Esophagus muscularis mucosa (tissue), 4 donors: ENCODE measurements at regions not wholly inside any gene's neighbourhood (a gene's known extent, or its start where the extent isn't known, plus 50 kb on each side); places are given as distances from the start of the nearest gene placed in this dataset.

Experiments
- DNase-seq: peaks from one replicate; pipeline ENCODE4 v3.0.0-alpha.2; 2017; ENCODE audit errors: extremely low spot score
- H3K27ac ChIP-seq, 4 donors: fragments of 200-600 bp; sonication (generic); replicated peaks in 1 of 4; 1 replicate in 3 of 4; 2 replicates in 1 of 4; pipeline ENCODE4 v1.5.1; 2016 to 2019; ENCODE audit warnings: mild to moderate bottlenecking in 1 of 4
- H3K27me3 ChIP-seq, 4 donors: fragments of 200-600 bp; sonication (generic); one replicate each; pipeline versions ENCODE4 v1.5.1 to v1.6.0; 2016 to 2019
- H3K36me3 ChIP-seq, 4 donors: fragments of 200-600 bp; sonication (generic); one replicate each; pipeline ENCODE4 v1.5.1; 2016 to 2019
- H3K4me1 ChIP-seq, 4 donors: fragments of 200-600 bp; sonication (generic); one replicate each; pipeline ENCODE4 v1.5.1; 2016 to 2019
- H3K4me3 ChIP-seq, 4 donors: fragments of 200-600 bp; sonication (generic); 1 replicate in 2 of 4; 2 replicates in 2 of 4; pipeline ENCODE4 v1.5.1; 2016 to 2019; ENCODE audit warnings: mild to moderate bottlenecking in 4 of 4, moderate library complexity in 1 of 4
- H3K9me3 ChIP-seq, 4 donors: fragments of 200-600 bp; sonication (generic); 1 replicate in 3 of 4; 2 replicates in 1 of 4; pipeline ENCODE4 v1.5.1; 2016 to 2019
- CTCF ChIP-seq, 3 experiments: fragments of 200-600 bp in 2 of 3; fragments of 450-650 bp in 1 of 3; sonication (generic) in 2 of 3; IDR thresholded peaks; one replicate each; pipeline ENCODE4 v1.5.1; 2017 to 2019; ENCODE audit warnings: antibody characterized with exemption in 3 of 3, mild to moderate bottlenecking in 2 of 3, moderate library complexity in 1 of 3
- EP300 ChIP-seq: sonication (generic); formaldehyde crosslinking; IDR thresholded peaks from one replicate; pipeline ENCODE4 v1.6.1; 2017; ENCODE audit warnings: antibody characterized with exemption
- POLR2A ChIP-seq: fragments of 450-650 bp; IDR thresholded peaks from one replicate; pipeline ENCODE4 v1.6.1; 2017; ENCODE audit warnings: antibody characterized with exemption, moderate library complexity, mild to moderate bottlenecking, low read depth
- POLR2AphosphoS5 ChIP-seq, 2 donors: sonication (generic); formaldehyde crosslinking; IDR thresholded peaks; one replicate each; pipeline ENCODE4 v1.6.1; 2017; ENCODE audit warnings: antibody characterized with exemption in 2 of 2
- WGBS: methylation state at CpG from one replicate; pipeline ENCODE4 v1.1.5; 2018; 5-methylcytosine and 5-hydroxymethylcytosine counted together
- intact Hi-C: fragments of 100-400 bp; cut with DNase I; formaldehyde crosslinking; loops from one replicate; pipeline ENCODE4 v1.15.1; 2023

GRCh38 chr22:47298017-47298785 is 535.8 kb downstream of the TBC1D22A start:
- no peaks in the 10 kb centered on the region for H3K36me3 ChIP-seq
- H3K27ac ChIP-seq, result no peak overlapping the region
- no peaks in the 10 kb centered on the region for H3K9me3 ChIP-seq
- 88% methylated on average over 8 of the region's 10 CpGs for WGBS
- H3K27me3 ChIP-seq, result peaks cover 0 to 38% (median 0%) of the 10 kb centered on the region in 4 donors
- TF ChIP-seq EP300 (no peak), POLR2AphosphoS5 (IDR thresholded peaks at IDR 0.05) (no peak), CTCF (IDR thresholded peaks at IDR 0.05) (no peak), POLR2A (no peak)
- intact Hi-C loops, result no loop called here
- H3K4me3 ChIP-seq, result no peak overlapping the region
- H3K4me1 ChIP-seq, result peaks cover 0 to under 1% (median 0%) of the 10 kb centered on the region in 4 donors
- DNase-seq, result no peak

- H3K36me3 ChIP-seq, result no peaks in the 10 kb centered on the region
- intact Hi-C loops, result no loop called here
- H3K4me3 ChIP-seq, result no peak overlapping the region
- H3K27ac ChIP-seq, result no peak overlapping the region
- peak; percentile 89 for DNase-seq
- WGBS, result 86% methylated on average over 20 of the region's 20 CpGs
- no peaks in the 10 kb centered on the region for H3K9me3 ChIP-seq
- peaks cover 0 to 8% (median 7%) of the 10 kb centered on the region in 4 donors for H3K4me1 ChIP-seq
- TF ChIP-seq POLR2A (no peak), EP300 (no peak), POLR2AphosphoS5 (IDR thresholded peaks at IDR 0.05) (no peak), CTCF (IDR thresholded peaks at IDR 0.05) (no peak)
- H3K27me3 ChIP-seq, result peaks cover 0 to 38% (median 0%) of the 10 kb centered on the region in 4 donors
Observed at GRCh38 chr22:47297261-47298016, 535.0 kb downstream of the TBC1D22A start.

- 63% methylated on average over 23 of the region's 25 CpGs for WGBS
- peak; percentile 74 for DNase-seq
- TF ChIP-seq CTCF (IDR thresholded peaks at IDR 0.05), result no peak
Observed at GRCh38 chr22:47296405-47297260, 534.2 kb downstream of the TBC1D22A start.

GRCh38 chr22:47295982-47296381 is 533.5 kb downstream of the TBC1D22A start:
- TF ChIP-seq POLR2AphosphoS5 (IDR thresholded peaks at IDR 0.05) (no peak), CTCF (IDR thresholded peaks at IDR 0.05) (no peak), EP300 (no peak), POLR2A (no peak)
- H3K27me3 ChIP-seq, result peaks cover 0 to 38% (median 0%) of the 10 kb centered on the region in 4 donors
- intact Hi-C loops, result no loop called here
- 69% methylated on average over 7 of the region's 10 CpGs for WGBS
- H3K36me3 ChIP-seq, result no peaks in the 10 kb centered on the region
- DNase-seq, result peak; percentile 78
- H3K4me3 ChIP-seq, result no peak overlapping the region
- H3K27ac ChIP-seq, result no peak overlapping the region
- peaks cover 0 to 17% (median 16%) of the 10 kb centered on the region in 4 donors for H3K4me1 ChIP-seq
- no peaks in the 10 kb centered on the region for H3K9me3 ChIP-seq

More at GRCh38 chr22:47296405-47297260, 534.2 kb downstream of the TBC1D22A start:
- Histone ChIP-seq H3K9me3 (no peaks in the 10 kb centered on the region), H3K36me3 (no peaks in the 10 kb centered on the region), H3K27me3 (peaks cover 0 to 38% (median 0%) of the 10 kb centered on the region in 4 donors), H3K4me1 (peaks cover 0 to 16% (median 14%) of the 10 kb centered on the region in 4 donors), H3K27ac (no peak overlapping the region), H3K4me3 (no peak overlapping the region)
- intact Hi-C loops, result no loop called here
